ENCODE measurements at regions not wholly inside any gene's neighbourhood (a gene's known extent, or its start where the extent isn't known, plus 50 kb on each side); places are given as distances from the start of the nearest gene placed in this dataset.

- no peak for TF ChIP-seq CTCF (IDR thresholded peaks at IDR 0.05; ENCODE audit: borderline replicate concordance, insufficient read depth, low read depth, low read length)
- no peak overlapping the region for H3K4me3 ChIP-seq (ENCODE audit: low read depth, low read length)
Observed at GRCh38 chr6:11876934-11877433, 98.4 kb upstream of the ADTRP start.

- no peak overlapping the region for H3K4me3 ChIP-seq (ENCODE audit: low read depth, low read length)
- no peak for TF ChIP-seq CTCF (IDR thresholded peaks at IDR 0.05; ENCODE audit: borderline replicate concordance, insufficient read depth, low read depth, low read length)
Observed at GRCh38 chr6:11875325-11876109, 96.9 kb upstream of the ADTRP start.

GRCh38 chr6:11869672-11870340 is 91.2 kb upstream of the ADTRP start:
- no peak for TF ChIP-seq CTCF (IDR thresholded peaks at IDR 0.05; ENCODE audit: borderline replicate concordance, insufficient read depth, low read depth, low read length)

DNA sequence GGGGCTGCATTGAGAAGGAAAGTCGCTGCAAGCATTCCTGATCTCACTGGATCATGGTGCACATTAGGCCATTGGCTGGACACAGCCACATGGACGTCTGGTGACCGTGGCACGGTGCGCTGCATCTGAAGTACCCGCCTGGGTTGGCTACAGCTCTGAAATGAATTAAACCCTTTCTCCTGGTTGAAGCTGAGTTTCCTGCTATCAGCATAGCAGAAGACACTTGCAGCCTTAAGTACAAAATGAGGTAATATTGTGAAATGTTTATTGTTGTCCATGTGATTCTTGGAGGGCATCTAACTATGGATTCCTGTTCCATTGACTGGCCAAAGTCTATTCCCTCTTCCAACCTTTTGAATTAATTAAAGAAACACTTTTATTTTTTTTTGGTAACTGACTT is 89.8 kb upstream of the ADTRP start:
- no peak for TF ChIP-seq CTCF (IDR thresholded peaks at IDR 0.05; ENCODE audit: borderline replicate concordance, insufficient read depth, low read depth, low read length)
- H3K4me3 ChIP-seq (ENCODE audit: low read depth, low read length) = no peak overlapping the region

More at GRCh38 chr6:11869672-11870340, 91.2 kb upstream of the ADTRP start:
- H3K4me3 ChIP-seq (ENCODE audit: low read depth, low read length) = no peak overlapping the region

- TF ChIP-seq CTCF (IDR thresholded peaks at IDR 0.05; ENCODE audit: borderline replicate concordance, insufficient read depth, low read depth, low read length) = no peak
- H3K4me3 ChIP-seq (ENCODE audit: low read depth, low read length) = no peak overlapping the region
Observed at GRCh38 chr6:11865680-11866300, 87.2 kb upstream of the ADTRP start.

DNA sequence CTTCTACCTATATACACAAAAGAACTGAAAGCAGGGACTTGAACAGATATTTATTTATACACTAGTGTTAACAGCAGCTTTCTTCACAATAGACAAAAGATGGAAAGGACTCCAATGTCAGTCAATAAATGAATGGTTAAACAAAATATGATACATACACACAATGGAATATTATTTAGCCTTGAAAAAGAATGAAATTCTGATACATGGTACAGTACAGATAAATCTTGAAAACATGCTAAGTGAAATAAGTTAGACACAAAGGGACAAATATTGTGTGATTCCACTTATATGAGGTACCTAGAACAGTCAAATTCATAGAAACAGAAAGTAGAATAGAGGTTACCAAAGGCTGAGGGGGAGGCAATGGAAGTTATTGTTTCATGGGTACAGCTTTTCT is 79.8 kb upstream of the ADTRP start:
- TF ChIP-seq CTCF (IDR thresholded peaks at IDR 0.05; ENCODE audit: borderline replicate concordance, insufficient read depth, low read depth, low read length) = no peak
- no peak overlapping the region for H3K4me3 ChIP-seq (ENCODE audit: low read depth, low read length)
